ELR (cell line): ENCODE measurements at regions not wholly inside any gene's neighbourhood (a gene's known extent, or its start where the extent isn't known, plus 50 kb on each side); places are given as distances from the start of the nearest gene placed in this dataset.

Source experiments
- DNase-seq: peaks from one replicate; pipeline ENCODE4 v3.0.0-alpha.2; 2015; ENCODE audit warnings: low read depth

- peak; percentile 82 for DNase-seq
These were observed 454.3 kb upstream of the JARID2 start for GRCh38 chr6:14791526-14791925.

- DNase-seq, result no peak
These were observed 453.5 kb upstream of the JARID2 start for GRCh38 chr6:14792118-14792955.

DNA sequence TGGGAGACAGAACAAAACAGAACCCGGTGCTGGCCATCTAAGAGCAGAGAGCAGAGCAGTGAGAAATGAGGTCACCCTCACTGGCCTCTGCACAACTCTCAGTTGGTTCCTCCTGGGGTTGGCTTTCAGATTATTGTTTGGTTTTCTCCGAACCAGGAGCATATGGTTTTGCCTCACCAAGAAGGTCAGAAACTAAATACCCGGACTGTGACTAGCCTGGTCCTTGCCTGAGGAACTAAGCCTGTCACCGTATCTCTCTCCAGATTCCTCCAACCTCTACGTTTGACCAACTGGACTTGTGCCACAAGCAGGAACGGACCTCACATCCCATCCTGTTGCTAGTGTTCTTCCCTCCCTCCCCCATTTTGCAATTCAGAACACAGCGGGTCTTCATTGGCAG, 450.4 kb upstream of the JARID2 start:
- DNase-seq, result no peak

GRCh38 chr6:14796974-14797762, 448.7 kb upstream of the JARID2 start:
- DNase-seq, result no peak

GRCh38 chr6:14797875-14798593, 447.8 kb upstream of the JARID2 start:
- DNase-seq, result no peak

GRCh38 chr6:14798594-14798982, 447.3 kb upstream of the JARID2 start:
- no peak for DNase-seq

- DNase-seq, result no peak
These were observed 446.8 kb upstream of the JARID2 start for GRCh38 chr6:14798996-14799588.

DNA sequence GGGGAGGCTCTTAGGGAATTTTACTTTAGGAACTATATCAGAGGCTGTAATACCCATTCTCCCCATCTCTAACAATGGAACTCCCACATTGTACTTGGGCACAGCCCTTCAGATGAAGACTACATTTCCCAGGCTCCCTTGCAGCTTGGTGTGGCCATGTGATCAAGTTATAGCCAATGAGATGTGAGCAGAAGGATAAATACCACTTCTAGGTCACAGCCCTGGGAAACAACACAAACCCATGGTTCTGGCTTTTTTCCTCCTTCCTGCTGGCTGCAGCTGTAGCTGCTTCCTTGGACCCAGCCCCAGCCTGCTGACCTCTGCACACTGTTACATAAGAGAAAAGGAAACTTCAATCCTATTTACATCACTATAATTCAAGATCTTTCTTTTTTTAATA, 445.9 kb upstream of the JARID2 start:
- peak; percentile 82 for DNase-seq

GRCh38 chr6:14802514-14803160, 443.2 kb upstream of the JARID2 start:
- DNase-seq, result no peak

DNA sequence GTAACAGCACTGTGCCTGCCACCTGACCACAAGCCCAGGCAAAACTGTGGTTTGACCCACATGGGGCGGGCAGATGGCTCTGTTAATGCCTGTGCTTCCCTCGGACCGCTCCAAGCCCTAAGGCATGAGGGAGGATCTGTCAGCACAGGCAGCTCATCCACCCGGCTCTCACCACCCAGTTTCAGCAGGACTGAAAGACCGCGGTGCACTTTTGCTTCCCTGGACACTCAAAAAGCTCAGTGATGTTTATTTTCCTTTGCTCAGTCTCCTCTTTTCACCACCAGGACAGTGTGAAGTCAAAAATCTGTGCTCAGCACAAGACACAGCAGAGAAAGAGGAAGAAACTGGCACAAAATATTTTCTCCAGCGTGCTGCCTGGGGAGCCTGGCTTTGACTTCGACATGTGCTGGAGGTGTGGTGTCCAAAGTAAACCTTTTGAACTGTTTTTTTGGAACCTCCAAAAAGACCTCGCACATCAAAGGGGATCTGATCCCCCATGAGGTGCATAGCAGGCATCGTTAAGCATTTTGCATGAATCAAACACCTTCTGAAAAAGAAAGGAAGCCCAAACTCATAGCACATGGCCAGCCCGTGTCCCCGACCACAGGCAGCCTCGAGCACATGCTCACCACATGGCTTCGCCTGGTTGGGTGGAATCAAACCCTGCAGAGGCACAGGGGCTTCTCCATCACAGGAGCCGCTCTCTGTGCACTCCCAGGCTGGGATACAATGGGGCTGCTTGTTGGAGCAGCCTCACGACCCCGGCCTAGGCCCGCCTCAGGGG, 441.7 kb upstream of the JARID2 start:
- peak; percentile 37 for DNase-seq

- DNase-seq, result peak; percentile 36
These were observed 441.1 kb upstream of the JARID2 start for GRCh38 chr6:14804785-14805210.

- no peak for DNase-seq
These were observed 439.8 kb upstream of the JARID2 start for GRCh38 chr6:14806101-14806500.

GRCh38 chr6:14807130-14807529, 438.7 kb upstream of the JARID2 start:
- DNase-seq, result no peak

DNA sequence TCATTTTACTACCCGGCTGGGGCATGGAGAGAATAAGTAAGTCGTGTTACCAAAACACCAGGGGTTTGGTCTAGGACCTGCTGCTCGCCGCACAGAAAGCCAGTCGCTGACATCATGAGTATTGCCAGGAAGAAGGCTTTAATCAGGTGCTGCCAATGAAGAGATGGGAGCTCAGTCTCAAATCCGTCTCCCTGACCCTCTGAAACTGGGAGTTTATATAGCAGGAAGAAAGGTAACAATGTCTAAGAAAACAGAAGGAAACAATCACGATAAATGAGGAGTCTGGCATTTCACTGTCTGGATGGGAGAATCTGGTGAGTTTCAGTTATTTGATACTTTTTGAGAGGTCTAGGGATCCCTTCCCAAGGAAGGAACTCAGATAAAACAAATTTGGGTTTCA, 437.9 kb upstream of the JARID2 start:
- DNase-seq, result no peak

DNA sequence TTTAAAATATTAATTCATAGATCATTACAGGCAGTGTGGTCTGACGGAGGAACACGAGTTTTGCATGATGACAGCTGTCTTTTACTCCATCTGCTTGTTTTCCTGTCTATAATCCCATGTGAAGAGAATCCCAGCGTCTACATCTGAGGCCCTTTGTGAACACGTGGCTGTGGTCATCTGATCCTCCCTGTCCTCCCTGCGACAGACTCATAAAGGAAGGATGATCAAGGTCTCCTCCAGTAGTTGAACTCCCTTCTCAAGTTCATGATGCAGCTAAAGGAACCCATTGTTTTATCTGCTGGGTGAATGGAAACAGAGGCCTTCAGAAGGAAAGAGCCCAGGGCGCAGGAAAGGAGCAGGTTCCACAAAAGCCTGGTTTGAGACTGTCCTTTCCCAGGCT, 435.8 kb upstream of the JARID2 start:
- no peak for DNase-seq

- DNase-seq, result peak; percentile 63
These were observed 434.0 kb upstream of the JARID2 start for GRCh38 chr6:14811775-14812428.

- DNase-seq, result no peak
These were observed 431.9 kb upstream of the JARID2 start for GRCh38 chr6:14814016-14814415.

DNA sequence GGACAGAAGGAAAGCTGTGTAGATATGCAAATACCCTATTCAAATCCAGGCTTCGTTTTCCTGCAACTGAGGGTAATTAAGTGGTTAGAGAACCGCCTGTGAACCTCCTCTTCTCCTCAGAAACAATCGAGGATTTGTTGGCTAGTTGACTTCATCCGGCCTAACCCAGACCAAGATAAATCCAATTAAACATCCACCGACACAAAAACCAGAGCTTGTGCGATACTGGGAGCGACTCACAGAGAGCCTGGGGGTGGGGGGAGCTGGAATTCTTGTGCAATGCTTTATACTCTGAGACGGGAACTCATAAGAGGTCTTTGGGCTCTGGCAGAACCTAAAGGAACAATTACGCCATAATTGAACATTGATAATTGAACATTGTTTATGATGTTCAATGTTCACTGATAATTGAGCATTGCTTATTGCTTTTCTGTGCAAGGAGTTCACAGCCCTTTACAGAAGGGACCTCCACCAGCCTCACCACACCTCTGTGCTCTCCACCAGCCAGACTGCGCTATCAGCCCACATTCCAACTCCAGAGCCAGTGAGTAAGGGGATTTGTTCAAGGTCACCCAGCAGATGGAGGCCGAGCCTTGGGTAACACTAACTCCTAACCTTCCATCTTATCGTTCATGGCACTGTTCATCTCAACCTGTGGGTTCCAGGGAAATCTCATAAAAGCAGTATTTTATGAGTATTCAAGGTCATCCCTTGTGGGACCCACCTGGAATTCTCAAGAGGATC, 429.6 kb upstream of the JARID2 start:
- DNase-seq, result no peak

- DNase-seq, result no peak
These were observed 428.8 kb upstream of the JARID2 start for GRCh38 chr6:14817074-14817473.

GRCh38 chr6:14818422-14818884, 427.4 kb upstream of the JARID2 start:
- DNase-seq, result no peak
